Gastrocnemius medialis (tissue), 4 donors: ENCODE measurements at regions not wholly inside any gene's neighbourhood (a gene's known extent, or its start where the extent isn't known, plus 50 kb on each side); places are given as distances from the start of the nearest gene placed in this dataset.
A peak's percentile ranks its signal among the peaks of the same experiment; 100 is the strongest.

Source experiments
- ATAC-seq, 2 donors: fragments of 150-250 bp; one replicate each; pipeline ENCODE4 v1.9.1; 2016
- DNase-seq, 2 donors: peaks; one replicate each; pipeline ENCODE4 v3.0.0-alpha.2; 2019
- H3K27ac ChIP-seq, 4 donors: fragments of 200-600 bp; sonication (generic); 1 replicate in 1 of 4; 2 replicates in 3 of 4; pipeline ENCODE4 v1.5.1; 2016 to 2018; ENCODE audit warnings: mild to moderate bottlenecking in 2 of 4, moderate library complexity in 1 of 4
- H3K27me3 ChIP-seq, 3 donors: fragments of 200-600 bp; sonication (generic) in 2 of 3; 1 replicate in 1 of 3; 2 replicates in 2 of 3; pipeline versions ENCODE4 v1.5.1 to v1.6.0; 2016 to 2019; ENCODE audit warnings: mild to moderate bottlenecking in 1 of 3, moderate library complexity in 1 of 3
- H3K36me3 ChIP-seq, 2 donors: fragments of 200-600 bp; sonication (generic) in 1 of 2; one replicate each; pipeline ENCODE4 v1.5.1; 2017 to 2018
- H3K4me1 ChIP-seq, 2 donors: fragments of 200-600 bp; sonication (generic) in 1 of 2; one replicate each; pipeline ENCODE4 v1.5.1; 2016 to 2017; ENCODE audit warnings: mild to moderate bottlenecking in 2 of 2
- H3K4me3 ChIP-seq, 4 donors: fragments of 200-600 bp; sonication (generic) in 3 of 4; 1 replicate in 1 of 4; 2 replicates in 3 of 4; pipeline ENCODE4 v1.5.1; 2016 to 2019; ENCODE audit warnings: mild to moderate bottlenecking in 2 of 4
- H3K9me3 ChIP-seq, 3 donors: fragments of 200-600 bp; sonication (generic) in 2 of 3; 1 replicate in 1 of 3; 2 replicates in 2 of 3; pipeline ENCODE4 v1.5.1; 2016 to 2019
- CTCF ChIP-seq, 5 experiments: fragments of 450-650 bp in 3 of 5; fragments of 200-600 bp in 2 of 5; sonication (generic) in 2 of 5; IDR thresholded peaks in 4 of 5; conservative IDR thresholded peaks in 1 of 5; 1 replicate in 4 of 5; 2 replicates in 1 of 5; pipeline ENCODE4 v1.5.1; 2016 to 2019; ENCODE audit warnings: antibody characterized with exemption in 5 of 5, mild to moderate bottlenecking in 3 of 5, moderate library complexity in 3 of 5
- POLR2A ChIP-seq, 2 donors: fragments of 450-650 bp; IDR thresholded peaks; one replicate each; pipeline ENCODE4 v1.6.1; 2017; ENCODE audit warnings: antibody characterized with exemption in 2 of 2, mild to moderate bottlenecking in 2 of 2, moderate library complexity in 2 of 2
- in situ Hi-C, 4 donors: fragments of 200-750 bp; cut with MboI; loops; one replicate each; pipeline versions ENCODE4 v1.15.0 to v1.8.0; 2017; ENCODE audit warnings: low sequenced_read_pairs in 4 of 4
- intact Hi-C: fragments of 100-400 bp; cut with DNase I; formaldehyde crosslinking; loops from one replicate; pipeline ENCODE4 v1.15.1; 2023; ENCODE audit warnings: low total_unique reads

- intact Hi-C loops = no loop called here
- H3K4me1 ChIP-seq = no peaks in the 10 kb centered on the region
- DNase-seq = no peak
These were observed 551.9 kb upstream of the KIRREL3 start for GRCh38 chr11:127552446-127552845.

GRCh38 chr11:127531167-127531566, 530.6 kb upstream of the KIRREL3 start:
- Histone ChIP-seq H3K27ac (no peak overlapping the region), H3K27me3 (no peaks in the 10 kb centered on the region), H3K4me3 (no peak overlapping the region), H3K9me3 (no peaks in the 10 kb centered on the region), H3K4me1 (no peaks in the 10 kb centered on the region), H3K36me3 (no peaks in the 10 kb centered on the region)
- intact Hi-C loops = no loop called here
- ATAC-seq = no peak
- in situ Hi-C loops = no loop called here
- TF ChIP-seq POLR2A (IDR thresholded peaks at IDR 0.05) = no peak
- no peak for TF ChIP-seq CTCF (IDR thresholded peaks at IDR 0.05 in 4 of 5, conservative IDR thresholded peaks at IDR 0.05 in 1 of 5)
- DNase-seq = no peak

More at GRCh38 chr11:127552446-127552845, 551.9 kb upstream of the KIRREL3 start:
- TF ChIP-seq POLR2A (IDR thresholded peaks at IDR 0.05) (no peak), CTCF (IDR thresholded peaks at IDR 0.05 in 4 of 5, conservative IDR thresholded peaks at IDR 0.05 in 1 of 5) (no peak)
- H3K27ac ChIP-seq = no peak overlapping the region
- no peaks in the 10 kb centered on the region for H3K9me3 ChIP-seq
- in situ Hi-C loops = no loop called here
- no peak for ATAC-seq
- no peak overlapping the region for H3K4me3 ChIP-seq
- no peaks in the 10 kb centered on the region for H3K27me3 ChIP-seq
- H3K36me3 ChIP-seq = no peaks in the 10 kb centered on the region

- intact Hi-C loops (no loop called here), in situ Hi-C loops (no loop called here)
- no peak for TF ChIP-seq POLR2A (IDR thresholded peaks at IDR 0.05)
- no peak for TF ChIP-seq CTCF (IDR thresholded peaks at IDR 0.05 in 4 of 5, conservative IDR thresholded peaks at IDR 0.05 in 1 of 5)
- Histone ChIP-seq H3K27ac (no peak overlapping the region), H3K4me1 (no peaks in the 10 kb centered on the region), H3K36me3 (no peaks in the 10 kb centered on the region), H3K4me3 (no peak overlapping the region), H3K27me3 (no peaks in the 10 kb centered on the region), H3K9me3 (no peaks in the 10 kb centered on the region)
- DNase-seq (no peak), ATAC-seq (no peak)
These were observed 527.7 kb upstream of the KIRREL3 start for GRCh38 chr11:127528297-127528696.

GRCh38 chr11:127524618-127525017, 524.0 kb upstream of the KIRREL3 start:
- TF ChIP-seq POLR2A (IDR thresholded peaks at IDR 0.05) (no peak), CTCF (IDR thresholded peaks at IDR 0.05 in 4 of 5, conservative IDR thresholded peaks at IDR 0.05 in 1 of 5) (no peak)
- DNase-seq (no peak), ATAC-seq (peak in 1 of 2 donors; percentile 73)
- in situ Hi-C loops = no loop called here
- Histone ChIP-seq H3K4me1 (no peaks in the 10 kb centered on the region), H3K27ac (no peak overlapping the region), H3K4me3 (no peak overlapping the region), H3K27me3 (no peaks in the 10 kb centered on the region), H3K9me3 (no peaks in the 10 kb centered on the region), H3K36me3 (no peaks in the 10 kb centered on the region)
- intact Hi-C loops = no loop called here

DNA sequence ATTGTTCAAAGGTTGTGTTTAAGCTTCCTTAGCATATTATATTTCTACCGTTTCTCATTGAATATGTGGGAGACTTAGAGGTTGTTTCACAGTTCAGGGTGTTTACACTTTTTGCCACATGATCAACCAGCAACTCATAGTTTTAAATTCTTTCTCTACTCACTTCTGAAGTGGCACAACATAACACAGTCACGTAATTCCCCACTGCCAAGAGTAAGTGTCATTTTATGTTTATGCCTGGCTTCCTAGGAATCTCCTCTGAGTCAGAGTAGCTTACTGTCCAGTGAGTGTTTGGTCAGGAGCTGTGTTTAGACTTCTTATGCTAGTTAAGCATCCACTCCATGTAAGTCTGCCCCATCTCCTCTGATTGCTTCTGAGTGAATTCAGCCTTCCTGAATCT, 520.8 kb upstream of the KIRREL3 start:
- Histone ChIP-seq H3K4me3 (no peak overlapping the region), H3K27ac (no peak overlapping the region), H3K4me1 (no peaks in the 10 kb centered on the region), H3K27me3 (no peaks in the 10 kb centered on the region), H3K9me3 (no peaks in the 10 kb centered on the region), H3K36me3 (no peaks in the 10 kb centered on the region)
- in situ Hi-C loops = no loop called here
- TF ChIP-seq CTCF (IDR thresholded peaks at IDR 0.05 in 4 of 5, conservative IDR thresholded peaks at IDR 0.05 in 1 of 5) = no peak
- no peak for TF ChIP-seq POLR2A (IDR thresholded peaks at IDR 0.05)
- intact Hi-C loops = no loop called here
- no peak for DNase-seq
- no peak for ATAC-seq
